Uterus (tissue), 3 donors: ENCODE measurements at regions not wholly inside any gene's neighbourhood (a gene's known extent, or its start where the extent isn't known, plus 50 kb on each side); places are given as distances from the start of the nearest gene placed in this dataset.

ENCODE experiments used
- DNase-seq, 2 donors: peaks; one replicate each; pipeline ENCODE4 v3.0.0-alpha.2; 2019 to 2020
- H3K27ac ChIP-seq, 2 donors: fragments of 200-600 bp; sonication (generic); 1 replicate in 1 of 2; 2 replicates in 1 of 2; pipeline ENCODE4 v1.5.1; 2016 to 2018
- H3K27me3 ChIP-seq, 2 donors: fragments of 200-600 bp; sonication (generic); one replicate each; pipeline ENCODE4 v1.5.1; 2018 to 2019; ENCODE audit warnings: control low read depth in 1 of 2
- H3K36me3 ChIP-seq, 2 donors: fragments of 200-600 bp; sonication (generic); one replicate each; pipeline ENCODE4 v1.5.1; 2019; ENCODE audit warnings: control low read depth in 1 of 2
- H3K4me1 ChIP-seq, 2 donors: fragments of 200-600 bp; sonication (generic); one replicate each; pipeline ENCODE4 v1.5.1; 2018 to 2019; ENCODE audit warnings: control low read depth in 1 of 2
- H3K4me3 ChIP-seq, 2 donors: fragments of 200-600 bp; sonication (generic); 1 replicate in 1 of 2; 2 replicates in 1 of 2; pipeline ENCODE4 v1.5.1; 2018 to 2019; ENCODE audit warnings: mild to moderate bottlenecking in 1 of 2
- H3K9me3 ChIP-seq, 2 donors: fragments of 200-600 bp; sonication (generic); one replicate each; pipeline ENCODE4 v1.5.1; 2019; ENCODE audit warnings: control low read depth in 1 of 2
- POLR2A ChIP-seq, 2 donors: fragments of 450-650 bp; IDR thresholded peaks; one replicate each; pipeline ENCODE4 v1.6.1; 2016; ENCODE audit warnings: antibody characterized with exemption in 2 of 2, mild to moderate bottlenecking in 1 of 2, moderate library complexity in 1 of 2
- intact Hi-C: fragments of 100-400 bp; cut with DNase I; formaldehyde crosslinking; loops from one replicate; pipeline ENCODE4 v1.15.1; 2023; ENCODE audit warnings: low total_unique reads
- TF ChIP-seq, protein P1 (sequence below), 4 experiments: fragments of 200-600 bp in 2 of 4; fragments of 450-650 bp in 2 of 4; sonication (generic) in 2 of 4; IDR thresholded peaks; one replicate each; pipeline ENCODE4 v1.5.1; 2016 to 2019; ENCODE audit warnings: antibody characterized with exemption in 4 of 4, mild to moderate bottlenecking in 2 of 4, moderate library complexity in 1 of 4
- donor health status: DM: yes; HTN: yes; CAD: no.

DNA sequence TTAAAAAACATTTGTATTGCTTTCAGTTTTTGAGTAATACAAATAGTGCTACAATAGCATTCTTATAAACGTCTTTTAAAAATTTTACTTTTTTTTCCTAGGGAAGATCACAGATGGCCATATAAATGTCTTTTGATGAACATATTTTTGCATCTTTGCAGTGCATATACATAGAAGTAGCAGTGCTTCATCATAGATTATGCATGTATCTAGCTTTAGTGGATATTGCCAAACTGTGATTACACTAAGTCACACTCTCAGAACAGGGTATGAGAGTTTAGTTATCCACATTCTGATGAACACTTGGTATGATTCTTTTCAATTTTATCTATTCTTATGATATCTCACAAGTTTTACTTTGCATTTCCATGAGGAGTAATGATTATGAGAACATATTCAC, 99.8 kb upstream of the ASCC3 start:
- no peaks in the 10 kb centered on the region for H3K36me3 ChIP-seq
- no peaks in the 10 kb centered on the region for H3K27me3 ChIP-seq
- DNase-seq = no peak
- TF ChIP-seq, protein P1, sequence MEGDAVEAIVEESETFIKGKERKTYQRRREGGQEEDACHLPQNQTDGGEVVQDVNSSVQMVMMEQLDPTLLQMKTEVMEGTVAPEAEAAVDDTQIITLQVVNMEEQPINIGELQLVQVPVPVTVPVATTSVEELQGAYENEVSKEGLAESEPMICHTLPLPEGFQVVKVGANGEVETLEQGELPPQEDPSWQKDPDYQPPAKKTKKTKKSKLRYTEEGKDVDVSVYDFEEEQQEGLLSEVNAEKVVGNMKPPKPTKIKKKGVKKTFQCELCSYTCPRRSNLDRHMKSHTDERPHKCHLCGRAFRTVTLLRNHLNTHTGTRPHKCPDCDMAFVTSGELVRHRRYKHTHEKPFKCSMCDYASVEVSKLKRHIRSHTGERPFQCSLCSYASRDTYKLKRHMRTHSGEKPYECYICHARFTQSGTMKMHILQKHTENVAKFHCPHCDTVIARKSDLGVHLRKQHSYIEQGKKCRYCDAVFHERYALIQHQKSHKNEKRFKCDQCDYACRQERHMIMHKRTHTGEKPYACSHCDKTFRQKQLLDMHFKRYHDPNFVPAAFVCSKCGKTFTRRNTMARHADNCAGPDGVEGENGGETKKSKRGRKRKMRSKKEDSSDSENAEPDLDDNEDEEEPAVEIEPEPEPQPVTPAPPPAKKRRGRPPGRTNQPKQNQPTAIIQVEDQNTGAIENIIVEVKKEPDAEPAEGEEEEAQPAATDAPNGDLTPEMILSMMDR (IDR thresholded peaks at IDR 0.05) = no peak
- TF ChIP-seq POLR2A (IDR thresholded peaks at IDR 0.05) = no peak
- intact Hi-C loops = no loop called here
- no peak overlapping the region for H3K27ac ChIP-seq
- H3K4me3 ChIP-seq = no peak overlapping the region
- no peaks in the 10 kb centered on the region for H3K9me3 ChIP-seq
- no peaks in the 10 kb centered on the region for H3K4me1 ChIP-seq

DNA sequence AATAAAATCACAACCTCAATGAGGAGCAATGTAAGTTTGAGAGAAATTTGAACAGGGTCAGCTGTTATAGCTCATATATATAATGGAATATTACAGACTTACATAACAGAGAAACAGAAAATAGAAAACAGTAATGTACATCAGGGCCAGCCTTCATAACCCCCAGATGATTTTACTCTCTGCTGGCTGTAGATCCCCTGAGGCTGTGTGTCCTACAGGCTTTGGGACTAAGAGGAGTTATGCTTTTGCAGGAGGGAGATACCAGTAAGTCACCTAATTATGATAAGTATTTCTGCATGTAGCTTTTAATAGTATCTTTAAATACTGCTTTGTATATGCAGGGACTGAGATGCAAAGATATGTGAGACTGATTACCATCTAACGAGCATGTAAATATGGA, 105.8 kb upstream of the ASCC3 start:
- no peaks in the 10 kb centered on the region for H3K27me3 ChIP-seq
- TF ChIP-seq, protein P1 (IDR thresholded peaks at IDR 0.05) = no peak
- H3K4me1 ChIP-seq = no peaks in the 10 kb centered on the region
- H3K4me3 ChIP-seq = no peak overlapping the region
- intact Hi-C loops = no loop called here
- no peaks in the 10 kb centered on the region for H3K9me3 ChIP-seq
- no peak overlapping the region for H3K27ac ChIP-seq
- DNase-seq = no peak
- H3K36me3 ChIP-seq = no peaks in the 10 kb centered on the region

- no peak for DNase-seq
- H3K27ac ChIP-seq = no peak overlapping the region
- no peak overlapping the region for H3K4me3 ChIP-seq
- H3K4me1 ChIP-seq = no peaks in the 10 kb centered on the region
- no peaks in the 10 kb centered on the region for H3K9me3 ChIP-seq
- TF ChIP-seq, protein P1 (IDR thresholded peaks at IDR 0.05) = no peak
- no peak for TF ChIP-seq POLR2A (IDR thresholded peaks at IDR 0.05)
- no peaks in the 10 kb centered on the region for H3K27me3 ChIP-seq
- intact Hi-C loops = no loop called here
- H3K36me3 ChIP-seq = no peaks in the 10 kb centered on the region
Observed at GRCh38 chr6:100987556-100987955, 106.4 kb upstream of the ASCC3 start.

- H3K27ac ChIP-seq = no peak overlapping the region
- no peak for DNase-seq
- H3K27me3 ChIP-seq = no peaks in the 10 kb centered on the region
- no peaks in the 10 kb centered on the region for H3K9me3 ChIP-seq
- intact Hi-C loops = no loop called here
- H3K36me3 ChIP-seq = no peaks in the 10 kb centered on the region
- no peak overlapping the region for H3K4me3 ChIP-seq
- TF ChIP-seq POLR2A (IDR thresholded peaks at IDR 0.05) = no peak
- TF ChIP-seq, protein P1 (IDR thresholded peaks at IDR 0.05) = no peak
- H3K4me1 ChIP-seq = no peaks in the 10 kb centered on the region
Observed at GRCh38 chr6:100988391-100988984, 107.4 kb upstream of the ASCC3 start.

GRCh38 chr6:100990070-100990469, 108.9 kb upstream of the ASCC3 start:
- Histone ChIP-seq H3K4me3 (no peak overlapping the region), H3K27me3 (no peaks in the 10 kb centered on the region), H3K4me1 (no peaks in the 10 kb centered on the region), H3K36me3 (no peaks in the 10 kb centered on the region), H3K27ac (no peak overlapping the region), H3K9me3 (no peaks in the 10 kb centered on the region)
- DNase-seq = no peak
- no peak for TF ChIP-seq POLR2A (IDR thresholded peaks at IDR 0.05)
- TF ChIP-seq, protein P1 (IDR thresholded peaks at IDR 0.05) = no peak
- intact Hi-C loops = no loop called here
